HG03025 (cell line): ENCODE measurements at regions not wholly inside any gene's neighbourhood (a gene's known extent, or its start where the extent isn't known, plus 50 kb on each side); places are given as distances from the start of the nearest gene placed in this dataset.
A peak's percentile ranks its signal among the peaks of the same experiment; 100 is the strongest.
"Not testable (repeated sequence)": the region's sequence is repeated elsewhere in the genome, so short reads cannot be mapped to it uniquely, and the experiment has no call there.

Experiments
- ATAC-seq: cut with Tn5 transposase; IDR thresholded peaks from one replicate; pipeline ENCODE4 v1.9.1; 2021; ENCODE audit warnings: mild to moderate bottlenecking, moderate library complexity; ENCODE audit not compliant: unreplicated experiment, low FRiP score

- ATAC-seq = no peak
These were observed 87.1 kb upstream of the KCNA1 start for GRCh38 chr12:4822572-4822971.

DNA sequence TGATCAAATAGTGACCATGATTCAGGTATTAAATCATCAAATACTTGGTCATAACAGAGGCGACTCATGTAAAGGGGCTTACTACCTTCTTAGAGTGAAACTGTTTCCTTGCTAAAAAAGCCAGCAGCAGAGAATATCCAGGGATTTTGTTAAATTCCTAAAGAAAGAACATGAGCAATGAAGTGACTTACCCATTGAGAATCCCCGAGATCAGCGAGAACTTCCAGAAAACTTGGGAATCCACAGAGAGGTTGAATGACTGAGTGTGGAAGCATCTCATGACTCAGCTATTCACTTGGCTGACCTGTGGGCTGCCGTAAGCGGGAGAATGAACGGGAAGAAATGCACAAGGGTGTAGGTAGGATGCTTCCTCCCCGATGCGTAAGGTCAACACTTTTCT lies 85.3 kb upstream of the KCNA1 start:
- ATAC-seq = no peak

GRCh38 chr12:4825011-4825858 lies 84.5 kb upstream of the KCNA1 start:
- ATAC-seq = no peak

- ATAC-seq = no peak
These were observed 82.8 kb upstream of the KCNA1 start for GRCh38 chr12:4826909-4827308.

DNA sequence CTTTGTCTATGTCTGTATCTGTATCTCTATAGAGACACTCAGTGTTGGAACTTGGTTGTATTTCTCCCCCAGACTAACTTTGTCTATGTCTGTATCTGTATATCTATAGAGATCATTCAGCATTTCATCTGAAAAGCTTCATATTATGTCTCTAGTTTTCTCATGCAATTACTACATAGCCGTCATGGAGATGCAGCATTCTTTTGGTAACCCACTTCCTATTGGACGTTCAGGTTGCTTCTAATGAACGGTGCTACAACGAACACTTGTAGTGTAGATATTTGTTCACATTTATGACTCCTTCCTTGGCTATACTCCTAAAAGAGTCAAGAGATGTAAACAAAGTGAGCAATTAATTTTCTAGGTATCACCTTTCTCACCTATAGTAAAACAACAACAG lies 81.5 kb upstream of the KCNA1 start:
- ATAC-seq = no peak

DNA sequence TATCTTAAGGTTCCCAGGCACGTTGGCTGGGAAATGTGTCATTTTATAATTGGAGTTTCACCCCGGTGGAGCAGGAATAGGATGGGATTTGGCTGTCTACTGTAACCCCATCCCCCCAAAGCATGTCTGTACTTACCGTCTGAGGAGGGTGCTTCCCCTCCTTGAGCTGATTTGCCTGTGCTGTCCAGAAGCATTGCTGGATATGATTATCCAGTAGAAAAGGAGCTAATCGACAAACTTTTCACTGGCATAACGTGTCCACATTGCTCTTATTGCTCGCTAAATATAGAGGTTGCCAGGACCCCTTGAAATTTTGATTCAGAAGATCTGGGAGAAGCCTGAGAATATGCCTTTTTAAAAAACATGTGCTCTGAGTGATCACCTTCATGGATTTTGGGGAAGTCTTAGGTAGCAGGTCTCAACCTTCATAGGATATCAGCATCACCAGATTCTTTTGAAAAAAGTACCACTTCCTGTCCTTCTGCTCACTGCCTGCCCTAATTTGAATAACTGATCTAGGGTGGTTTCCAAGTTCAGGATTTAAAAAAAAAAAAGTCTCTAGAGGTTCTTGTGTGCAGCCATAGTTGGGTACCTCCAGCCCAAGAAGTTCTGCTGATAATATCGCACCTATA lies 80.4 kb upstream of the KCNA1 start:
- ATAC-seq = peak; percentile 76

DNA sequence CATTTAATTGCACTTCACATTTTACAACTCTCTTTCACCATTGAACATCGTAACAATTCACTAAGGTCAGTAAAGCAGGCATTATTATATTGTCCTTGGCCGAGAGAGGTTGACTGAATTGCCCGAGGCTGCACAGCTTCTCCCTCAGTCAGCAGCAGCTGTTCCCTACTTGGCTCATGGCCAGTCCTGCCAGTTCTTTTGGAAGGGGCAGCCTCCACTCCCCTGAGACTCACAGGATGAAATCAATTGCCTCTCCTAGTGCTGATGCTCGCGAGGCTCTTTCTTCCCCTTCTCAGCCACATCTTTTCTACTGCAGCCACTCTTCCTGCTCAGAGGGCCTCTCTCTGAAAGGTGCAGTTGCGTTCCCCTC lies 79.9 kb upstream of the KCNA1 start:
- no peak for ATAC-seq

DNA sequence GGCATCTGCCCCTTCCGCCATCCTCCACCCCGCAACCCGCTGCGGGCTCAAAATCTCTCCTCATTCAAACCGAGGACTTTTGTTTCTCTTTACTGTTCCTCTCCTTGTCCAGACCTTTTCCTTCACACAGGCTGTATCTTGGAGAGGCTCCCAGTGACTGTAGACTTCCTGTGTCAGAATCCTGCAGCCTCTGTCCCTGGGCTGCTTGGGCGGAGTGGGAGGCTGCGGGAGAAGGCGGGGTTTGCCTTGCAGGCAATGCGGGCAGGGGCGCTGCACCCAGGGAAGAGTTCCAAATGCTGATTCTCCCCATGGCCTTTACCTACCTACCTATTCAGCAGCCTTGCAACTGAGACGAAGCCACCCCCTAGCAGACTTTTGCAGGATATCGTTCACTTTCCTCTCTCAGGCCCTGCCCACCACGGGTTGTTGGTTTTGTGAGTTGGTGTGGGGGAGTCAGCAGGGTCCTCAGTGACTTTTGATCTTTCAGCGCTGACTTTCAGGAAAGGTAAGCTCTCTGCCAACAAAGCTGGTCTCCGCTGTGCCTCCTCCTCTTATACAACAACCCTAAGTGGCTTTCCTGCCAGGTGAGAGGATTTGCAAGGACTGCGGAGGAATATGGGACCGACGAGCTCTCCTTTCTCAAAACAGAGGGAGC lies 79.0 kb upstream of the KCNA1 start:
- no peak for ATAC-seq

- ATAC-seq = no peak
These were observed 76.7 kb upstream of the KCNA1 start for GRCh38 chr12:4833053-4833452.

GRCh38 chr12:4833524-4833923 lies 76.2 kb upstream of the KCNA1 start:
- ATAC-seq = no peak

GRCh38 chr12:4842401-4842800 lies 67.3 kb upstream of the KCNA1 start:
- ATAC-seq = not testable (repeated sequence)

DNA sequence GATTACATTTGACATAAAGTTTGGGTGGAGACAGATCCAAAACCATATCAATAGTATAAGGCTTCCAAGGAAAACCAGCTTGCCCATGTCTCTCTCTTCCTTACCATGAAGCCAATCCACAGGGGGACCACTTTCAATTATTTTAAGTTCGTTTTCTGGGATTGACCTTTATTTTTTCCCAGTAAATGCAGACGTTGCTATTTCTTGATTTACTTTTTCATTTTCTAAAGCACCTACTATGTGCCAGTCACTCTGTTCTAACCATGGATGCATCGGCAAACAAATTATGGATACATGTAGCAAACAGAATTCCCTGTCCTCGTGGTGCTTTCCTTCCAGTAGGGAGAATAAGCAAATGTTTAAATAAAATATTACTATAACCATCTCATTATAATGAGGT lies 65.8 kb upstream of the KCNA1 start:
- no peak for ATAC-seq

DNA sequence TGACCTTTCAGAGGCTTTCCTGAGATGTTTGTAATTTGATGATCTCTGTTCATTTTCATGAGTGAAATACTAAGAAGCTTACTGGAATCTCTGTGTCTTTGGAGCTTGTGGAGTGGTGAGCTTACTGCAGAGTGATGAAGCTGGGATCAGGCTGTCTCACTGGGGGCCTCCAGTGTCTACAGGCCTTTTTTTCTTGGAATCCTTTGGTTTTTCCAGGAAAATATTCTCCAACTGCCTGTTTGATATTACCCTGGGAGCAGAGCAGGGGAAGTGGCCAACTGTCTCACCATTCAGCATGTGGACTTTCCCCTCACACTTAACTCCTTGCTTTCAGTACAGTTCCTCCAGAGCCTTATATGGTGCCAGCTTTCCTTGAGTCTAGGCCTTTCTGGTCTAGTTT lies 62.0 kb upstream of the KCNA1 start:
- no peak for ATAC-seq

DNA sequence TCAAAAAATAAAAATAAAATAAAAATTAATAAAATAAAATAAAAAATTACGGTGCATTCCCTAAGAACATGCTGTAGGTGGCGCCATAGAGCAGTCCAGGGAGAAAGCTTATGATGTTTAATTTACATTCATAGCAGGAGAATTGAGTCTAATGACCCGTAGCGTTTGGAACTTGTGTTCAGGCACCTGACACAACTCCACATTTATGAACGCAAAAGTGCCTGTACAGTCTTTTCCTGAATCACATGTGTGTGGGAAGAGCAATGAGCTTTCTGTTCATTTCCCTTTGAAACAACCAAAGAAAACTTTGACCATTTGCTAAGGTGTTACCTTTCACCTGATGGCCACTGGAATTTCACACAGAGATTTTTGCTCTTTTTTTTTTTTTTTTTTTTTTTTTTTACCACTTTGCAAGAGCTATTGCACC lies 60.6 kb upstream of the KCNA1 start:
- no peak for ATAC-seq

- no peak for ATAC-seq
These were observed 59.8 kb upstream of the KCNA1 start for GRCh38 chr12:4849795-4850345.

GRCh38 chr12:4850857-4851380 lies 58.8 kb upstream of the KCNA1 start:
- ATAC-seq = no peak

GRCh38 chr12:4852308-4852707 lies 57.4 kb upstream of the KCNA1 start:
- ATAC-seq = no peak

- no peak for ATAC-seq
These were observed 56.8 kb upstream of the KCNA1 start for GRCh38 chr12:4852911-4853310.

GRCh38 chr12:4855121-4855924 lies 54.4 kb upstream of the KCNA1 start:
- no peak for ATAC-seq

DNA sequence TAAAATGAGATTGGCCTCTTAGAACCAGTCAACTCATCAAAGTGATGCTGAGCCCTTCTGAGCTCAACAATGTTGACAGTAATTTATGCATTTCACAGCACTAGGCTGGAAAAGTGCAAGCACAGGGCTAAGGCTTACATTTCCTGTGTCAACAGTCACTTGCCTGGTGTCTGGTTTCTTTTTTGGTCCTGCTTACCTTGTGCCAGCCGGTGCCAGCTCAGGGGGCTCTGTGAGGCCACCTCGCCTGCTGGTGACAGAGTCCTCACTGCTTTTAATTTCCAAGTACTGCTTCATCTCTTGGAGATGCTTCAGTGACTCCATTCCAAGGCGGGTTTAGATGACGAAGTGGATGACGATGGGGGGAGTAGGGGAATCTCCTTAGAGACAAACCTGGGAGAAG lies 53.1 kb upstream of the KCNA1 start:
- no peak for ATAC-seq
